Memory B cell (primary cell): ENCODE measurements at regions not wholly inside any gene's neighbourhood (a gene's known extent, or its start where the extent isn't known, plus 50 kb on each side); places are given as distances from the start of the nearest gene placed in this dataset.
"Not testable (repeated sequence)": the region's sequence is repeated elsewhere in the genome, so short reads cannot be mapped to it uniquely, and the experiment has no call there.

ENCODE experiments used
- ATAC-seq: fragments of 150-1000 bp; cut with Tn5 transposase; 2 replicates; pipeline ENCODE4 v1.10.0; 2021; ENCODE audit warnings: low read depth, mild to moderate bottlenecking, moderate library complexity
- DNase-seq, 2 donors: peaks; one replicate each; pipeline ENCODE4 v3.0.0; 2022; ENCODE audit warnings: low spot score in 2 of 2
- H3K27ac Mint-ChIP-seq: one replicate; pipeline ENCODE4 v1.8.0; 2022; ENCODE audit warnings: mild to moderate bottlenecking, moderate library complexity, mixed read lengths
- H3K27me3 Mint-ChIP-seq: one replicate; pipeline ENCODE4 v1.8.0; 2022; ENCODE audit warnings: mixed read lengths
- H3K36me3 Mint-ChIP-seq: one replicate; pipeline ENCODE4 v1.8.0; 2022; ENCODE audit warnings: mild to moderate bottlenecking, mixed read lengths
- H3K4me1 Mint-ChIP-seq: one replicate; pipeline ENCODE4 v1.8.0; 2022; ENCODE audit warnings: mixed read lengths
- H3K4me3 Mint-ChIP-seq: one replicate; pipeline ENCODE4 v1.8.0; 2022; ENCODE audit warnings: mild to moderate bottlenecking, moderate library complexity, mixed read lengths
- H3K9me3 Mint-ChIP-seq: one replicate; pipeline ENCODE4 v1.8.0; 2022; ENCODE audit warnings: mixed read lengths

DNA sequence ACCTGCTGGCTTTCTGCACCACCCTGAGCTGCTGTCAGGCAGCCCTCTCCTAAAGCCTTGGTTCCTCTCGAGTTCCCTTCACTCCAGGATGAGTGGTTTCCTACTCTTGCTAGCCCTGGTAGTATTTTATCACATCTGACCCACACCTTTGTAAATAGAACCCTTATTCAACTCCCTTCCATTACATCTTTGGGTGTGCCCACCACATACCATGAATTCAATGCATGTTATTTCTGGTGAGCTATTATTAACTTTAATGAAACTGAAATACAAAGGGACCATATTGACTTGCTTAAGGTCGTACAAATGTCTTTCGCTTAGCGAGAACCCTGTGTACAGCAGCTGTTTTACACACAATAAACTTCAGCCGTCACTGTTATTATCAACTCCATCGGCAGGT, 521.3 kb downstream of the GRIN2A start:
- ATAC-seq (no peak), DNase-seq (no peak)
- no peaks in the 10 kb centered on the region for H3K4me1 Mint-ChIP-seq
- H3K27me3 Mint-ChIP-seq: peaks cover 4% of the 10 kb centered on the region
- peaks cover 3% of the 10 kb centered on the region for H3K9me3 Mint-ChIP-seq
- no peaks in the 10 kb centered on the region for H3K36me3 Mint-ChIP-seq
- no peak overlapping the region for H3K4me3 Mint-ChIP-seq
- no peak overlapping the region for H3K27ac Mint-ChIP-seq

DNA sequence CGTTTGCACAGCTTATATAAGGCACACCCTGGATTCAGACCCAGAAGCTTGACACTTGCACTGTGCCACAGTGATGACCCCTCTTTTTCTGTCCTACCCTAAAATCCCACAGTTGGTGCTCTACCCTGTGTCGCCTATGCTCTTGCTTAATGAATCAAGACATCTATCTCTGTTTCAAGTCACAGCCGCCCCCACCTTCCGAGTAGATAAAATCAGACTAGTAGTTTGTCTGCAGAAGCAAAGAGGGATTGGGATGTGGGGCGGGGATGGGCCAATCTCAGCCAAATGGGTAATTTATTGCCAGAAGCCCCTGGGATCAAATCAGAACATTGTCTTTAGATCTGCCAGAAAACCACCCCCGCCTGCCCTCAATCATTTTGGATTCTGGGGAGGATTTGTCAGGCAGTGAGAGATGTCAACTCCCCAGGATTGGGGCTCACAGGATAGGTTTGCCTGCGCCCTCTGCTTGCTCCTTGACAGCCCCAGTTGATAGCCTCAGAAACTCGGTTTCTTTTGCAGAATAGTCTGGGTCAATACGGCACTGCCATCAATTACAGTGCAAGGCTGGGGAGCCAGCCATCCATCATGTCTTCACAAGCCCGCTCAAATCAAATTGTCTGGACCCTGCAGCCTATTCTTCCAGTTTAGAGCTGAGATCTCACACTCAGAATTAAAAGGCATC, 520.8 kb downstream of the GRIN2A start:
- ATAC-seq (no peak), DNase-seq (no peak)
- Mint-ChIP-seq H3K27me3 (peaks cover 6% of the 10 kb centered on the region), H3K4me3 (no peak overlapping the region), H3K36me3 (no peaks in the 10 kb centered on the region), H3K9me3 (peaks cover 3% of the 10 kb centered on the region), H3K27ac (no peak overlapping the region), H3K4me1 (no peaks in the 10 kb centered on the region)

DNA sequence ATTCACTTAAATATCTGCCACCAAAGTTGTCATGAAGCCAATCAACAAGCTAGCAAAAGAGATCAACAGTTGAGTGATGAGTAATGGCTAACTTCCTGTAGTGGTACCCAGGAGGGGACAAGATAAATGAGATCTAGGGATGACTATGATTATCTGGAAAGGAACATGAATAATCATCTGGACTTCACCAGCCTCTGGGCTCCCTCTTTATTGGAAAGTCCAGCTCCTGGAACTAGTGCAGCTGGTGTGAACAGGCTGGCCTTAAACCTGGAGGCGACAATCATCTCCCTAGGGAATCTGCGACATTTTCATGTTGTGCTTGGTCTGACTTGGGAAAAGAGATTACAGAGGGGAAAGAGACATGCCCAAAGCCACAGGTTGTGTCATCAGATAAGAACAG, 518.6 kb downstream of the GRIN2A start:
- no peak overlapping the region for H3K4me3 Mint-ChIP-seq
- DNase-seq (no peak), ATAC-seq (no peak)
- no peaks in the 10 kb centered on the region for H3K36me3 Mint-ChIP-seq
- H3K27ac Mint-ChIP-seq: no peak overlapping the region
- peaks cover 4% of the 10 kb centered on the region for H3K9me3 Mint-ChIP-seq
- no peaks in the 10 kb centered on the region for H3K4me1 Mint-ChIP-seq
- H3K27me3 Mint-ChIP-seq: peaks cover 6% of the 10 kb centered on the region

DNA sequence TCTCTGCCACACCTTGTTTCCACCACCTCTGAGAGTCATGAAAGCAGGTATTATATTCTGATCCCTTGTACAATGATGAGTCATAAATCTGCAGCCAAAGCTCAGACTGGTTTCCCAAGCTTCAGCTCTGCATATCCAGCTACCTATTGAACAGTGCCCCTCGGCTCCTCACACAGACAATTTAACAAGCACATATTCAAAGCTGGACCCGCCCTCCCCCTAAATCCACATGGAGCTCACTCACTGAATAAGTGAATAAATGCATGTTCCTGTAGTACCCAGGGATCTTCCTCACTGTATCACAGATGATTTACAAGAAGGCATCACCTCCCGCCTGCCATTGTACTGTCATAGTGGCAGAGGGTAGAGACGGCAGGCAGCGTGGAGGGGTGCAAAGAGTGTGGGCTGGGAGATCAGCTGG, 516.4 kb downstream of the GRIN2A start:
- Mint-ChIP-seq H3K27me3 (peaks cover 6% of the 10 kb centered on the region), H3K9me3 (peaks cover 3% of the 10 kb centered on the region), H3K4me1 (no peaks in the 10 kb centered on the region)

DNA sequence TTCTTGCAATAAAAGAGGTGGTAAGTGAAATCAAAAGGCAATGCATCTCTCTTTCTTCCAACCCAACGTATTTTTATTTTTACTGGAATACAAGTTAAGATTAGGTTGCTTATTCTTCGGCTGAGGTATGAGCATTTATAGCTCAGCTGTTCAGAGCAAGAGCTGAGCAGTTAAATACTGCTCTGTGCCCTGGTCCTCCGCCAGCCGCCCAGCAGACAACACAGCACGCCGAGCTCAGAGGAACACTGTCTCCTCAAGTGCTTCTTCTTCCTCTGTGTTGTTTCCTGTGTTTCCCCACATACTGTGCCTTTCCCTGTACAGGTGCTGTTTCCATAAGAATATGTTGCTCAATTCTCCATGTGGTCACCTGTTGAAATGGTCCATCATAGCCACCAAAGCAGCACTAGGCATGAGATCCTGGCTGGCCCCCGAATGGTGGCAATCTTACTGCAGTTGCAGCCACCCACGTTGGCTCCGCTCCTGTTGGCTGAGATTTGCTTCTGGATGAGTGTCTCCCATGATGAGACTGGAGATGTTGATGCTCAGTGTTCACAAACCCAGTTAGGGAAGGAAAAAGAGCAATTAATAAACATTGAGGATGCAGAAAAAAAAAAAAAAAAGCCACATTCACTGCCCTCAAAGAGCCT, 515.3 kb downstream of the GRIN2A start:
- H3K27me3 Mint-ChIP-seq: peaks cover 6% of the 10 kb centered on the region
- no peaks in the 10 kb centered on the region for H3K4me1 Mint-ChIP-seq
- DNase-seq: no peak
- peaks cover 3% of the 10 kb centered on the region for H3K9me3 Mint-ChIP-seq
- no peak overlapping the region for H3K27ac Mint-ChIP-seq
- ATAC-seq: no peak
- no peak overlapping the region for H3K4me3 Mint-ChIP-seq
- H3K36me3 Mint-ChIP-seq: no peaks in the 10 kb centered on the region

More for the DNA sequence above, 516.4 kb downstream of the GRIN2A start:
- no peak overlapping the region for H3K4me3 Mint-ChIP-seq
- no peak overlapping the region for H3K27ac Mint-ChIP-seq
- ATAC-seq (no peak), DNase-seq (no peak)
- H3K36me3 Mint-ChIP-seq: no peaks in the 10 kb centered on the region

DNA sequence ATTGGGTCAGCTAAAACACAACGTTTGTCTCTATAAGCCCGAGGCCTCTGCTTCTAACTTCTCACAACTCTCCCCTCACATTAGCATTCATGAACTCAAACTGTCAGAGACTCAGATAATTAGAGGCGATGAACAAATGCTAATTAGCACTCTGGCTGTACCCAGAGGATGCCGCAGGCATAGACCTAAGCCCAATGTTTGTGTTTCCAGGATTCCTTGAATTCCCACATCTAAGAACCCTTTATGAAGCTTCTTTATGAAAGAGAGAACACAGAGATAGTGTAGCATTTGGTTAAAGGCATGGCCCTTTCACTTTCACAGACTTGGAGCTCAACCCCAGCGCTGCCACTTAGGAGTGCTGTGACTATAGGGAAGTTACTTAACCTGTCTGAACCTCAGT, 512.2 kb downstream of the GRIN2A start:
- Mint-ChIP-seq H3K4me1 (no peaks in the 10 kb centered on the region), H3K9me3 (peaks cover 3% of the 10 kb centered on the region), H3K4me3 (no peak overlapping the region), H3K27me3 (peaks cover 6% of the 10 kb centered on the region), H3K36me3 (no peaks in the 10 kb centered on the region), H3K27ac (no peak overlapping the region)
- ATAC-seq (no peak), DNase-seq (no peak)

DNA sequence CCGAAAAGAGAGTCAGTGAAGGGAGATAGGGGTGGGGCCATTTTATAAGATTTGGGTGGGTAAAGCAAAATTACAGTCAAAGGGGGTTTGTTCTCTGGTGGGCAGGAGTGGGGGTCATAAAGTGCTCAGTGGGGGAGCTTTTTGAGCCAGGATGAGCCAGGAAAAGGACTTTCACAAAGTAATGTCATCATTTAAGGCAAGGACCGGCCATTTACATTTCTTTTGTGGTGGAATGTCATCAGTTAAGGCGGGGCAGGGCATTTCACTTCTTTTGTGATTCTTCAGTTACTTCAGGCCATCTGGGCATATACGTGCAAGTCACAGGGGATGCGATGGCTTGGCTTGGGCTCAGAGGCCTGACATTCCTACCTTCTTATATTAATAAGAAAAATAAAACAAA, 511.6 kb downstream of the GRIN2A start:
- H3K36me3 Mint-ChIP-seq, H3K4me1 Mint-ChIP-seq, DNase-seq, H3K9me3 Mint-ChIP-seq, H3K27ac Mint-ChIP-seq, ATAC-seq, H3K27me3 Mint-ChIP-seq, H3K4me3 Mint-ChIP-seq: not testable (repeated sequence)

DNA sequence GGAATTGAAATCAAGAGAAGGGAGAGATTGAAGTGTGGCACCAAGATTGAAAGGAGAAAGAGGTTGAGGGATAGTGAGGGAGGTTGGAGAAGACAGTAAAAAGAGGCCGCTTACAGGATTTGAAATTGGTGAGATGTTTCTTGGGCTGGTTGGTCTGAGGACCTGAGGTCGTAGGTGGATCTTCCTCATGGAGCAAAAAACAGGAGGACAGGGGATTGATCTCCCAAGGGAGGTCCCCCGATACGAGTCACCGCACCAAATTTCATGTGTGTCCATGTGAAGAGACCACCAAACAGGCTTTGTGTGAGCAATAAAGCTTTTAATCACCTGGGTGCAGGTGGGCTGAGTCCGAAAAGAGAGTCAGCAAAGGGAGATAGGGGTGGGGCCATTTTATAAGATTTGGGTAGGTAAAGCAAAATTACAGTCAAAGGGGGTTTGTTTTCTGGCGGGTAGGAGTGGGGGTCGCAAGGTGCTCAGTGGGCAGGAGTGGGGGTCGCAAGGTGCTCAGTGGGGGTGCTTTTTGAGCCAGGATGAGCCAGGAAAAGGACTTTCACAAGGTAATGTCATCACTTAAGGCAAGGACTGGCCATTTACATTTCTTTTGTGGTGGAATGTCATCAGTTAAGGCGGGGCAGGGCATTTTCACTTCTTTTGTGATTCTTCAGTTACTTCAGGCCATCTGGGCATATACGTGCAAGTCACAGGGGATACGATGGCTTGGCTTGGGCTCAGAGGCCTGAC, 505.5 kb downstream of the GRIN2A start:
- not testable (repeated sequence) for ATAC-seq, H3K9me3 Mint-ChIP-seq, H3K27me3 Mint-ChIP-seq, H3K27ac Mint-ChIP-seq, H3K36me3 Mint-ChIP-seq, DNase-seq, H3K4me3 Mint-ChIP-seq, H3K4me1 Mint-ChIP-seq

DNA sequence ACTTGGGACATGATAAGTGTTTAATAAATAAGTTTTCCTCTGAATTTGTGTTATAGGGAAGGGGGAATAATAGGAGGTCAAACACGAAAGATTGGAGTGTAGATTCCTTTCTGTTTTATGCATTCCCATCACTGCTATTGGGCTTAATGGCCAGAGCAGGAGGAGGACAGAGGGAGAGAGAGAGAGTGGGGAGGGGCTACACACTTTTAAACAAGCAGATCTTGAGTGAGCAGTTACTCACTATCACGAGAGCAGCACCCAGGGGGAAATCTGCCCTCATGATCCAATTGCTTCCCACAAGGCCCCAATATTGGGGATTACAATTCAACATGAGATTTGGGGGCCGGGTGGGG, 505.0 kb downstream of the GRIN2A start:
- no peak for ATAC-seq
- H3K27ac Mint-ChIP-seq: no peak overlapping the region
- no peak for DNase-seq
- H3K4me1 Mint-ChIP-seq: no peaks in the 10 kb centered on the region
- H3K36me3 Mint-ChIP-seq: no peaks in the 10 kb centered on the region
- no peaks in the 10 kb centered on the region for H3K9me3 Mint-ChIP-seq
- no peak overlapping the region for H3K4me3 Mint-ChIP-seq
- peaks cover 8% of the 10 kb centered on the region for H3K27me3 Mint-ChIP-seq

DNA sequence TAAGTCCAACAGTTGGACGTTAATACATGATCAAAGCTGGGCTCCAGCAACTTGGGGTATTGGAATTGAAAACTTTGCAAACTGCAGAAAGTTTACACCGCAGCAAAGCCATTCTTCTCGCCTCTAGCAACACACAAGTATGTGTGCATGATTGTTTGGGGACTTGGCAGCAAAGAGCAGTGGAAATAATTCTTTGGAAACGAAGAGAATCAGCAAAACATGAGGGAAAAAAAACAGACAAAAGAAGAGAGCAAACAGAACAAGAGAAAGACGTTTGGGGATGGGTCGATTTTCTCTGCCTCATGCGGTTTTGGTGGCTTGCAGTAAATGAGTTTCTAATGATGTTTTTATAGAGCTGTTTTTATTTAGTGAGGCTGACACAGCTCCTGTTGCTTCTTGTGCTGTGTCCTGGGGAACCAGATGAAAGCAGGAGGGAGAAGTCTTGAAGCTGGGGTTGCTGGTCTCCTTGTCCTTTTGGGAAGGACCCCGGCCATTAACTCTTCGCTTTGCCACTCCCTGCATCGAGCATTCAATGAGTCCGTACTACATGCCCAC, 502.9 kb downstream of the GRIN2A start:
- Mint-ChIP-seq H3K4me1 (no peaks in the 10 kb centered on the region), H3K27me3 (peaks cover 8% of the 10 kb centered on the region), H3K4me3 (no peak overlapping the region), H3K9me3 (peaks cover 7% of the 10 kb centered on the region), H3K27ac (no peak overlapping the region), H3K36me3 (no peaks in the 10 kb centered on the region)
- ATAC-seq: no peak
- DNase-seq: no peak

DNA sequence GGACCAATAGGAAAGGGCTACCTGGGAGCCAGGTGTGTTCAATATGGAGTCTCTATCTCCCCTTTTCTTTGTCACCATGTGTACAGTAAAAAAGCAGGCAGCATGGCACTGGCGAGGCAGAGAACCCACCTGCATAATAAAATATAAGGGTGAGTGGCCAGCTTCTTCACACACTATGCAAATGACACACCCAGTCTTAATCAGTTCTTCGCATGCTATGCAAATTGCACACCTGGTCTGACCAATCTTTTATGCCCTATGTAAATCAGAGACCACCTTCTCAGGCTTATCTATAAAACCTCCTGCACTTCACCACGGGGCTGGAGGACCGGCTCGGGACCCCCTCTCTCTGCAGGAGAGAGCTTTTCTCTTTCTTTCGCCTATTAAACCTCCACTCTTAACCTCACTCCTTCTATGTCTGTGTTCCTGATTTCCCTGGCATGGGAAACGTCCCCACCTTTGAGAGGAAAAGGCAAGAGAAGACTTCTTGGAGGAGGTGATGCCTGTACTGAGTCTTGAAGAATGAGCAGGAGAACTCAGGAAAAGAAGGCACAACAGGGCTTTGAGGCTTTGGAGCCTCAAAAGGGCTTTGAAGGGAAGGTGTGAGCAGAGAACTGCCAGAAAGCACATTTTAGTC, 502.1 kb downstream of the GRIN2A start:
- peaks cover 7% of the 10 kb centered on the region for H3K9me3 Mint-ChIP-seq
- ATAC-seq (no peak), DNase-seq (no peak)
- peaks cover 8% of the 10 kb centered on the region for H3K27me3 Mint-ChIP-seq
- no peaks in the 10 kb centered on the region for H3K36me3 Mint-ChIP-seq
- no peak overlapping the region for H3K27ac Mint-ChIP-seq
- no peak overlapping the region for H3K4me3 Mint-ChIP-seq
- no peaks in the 10 kb centered on the region for H3K4me1 Mint-ChIP-seq

DNA sequence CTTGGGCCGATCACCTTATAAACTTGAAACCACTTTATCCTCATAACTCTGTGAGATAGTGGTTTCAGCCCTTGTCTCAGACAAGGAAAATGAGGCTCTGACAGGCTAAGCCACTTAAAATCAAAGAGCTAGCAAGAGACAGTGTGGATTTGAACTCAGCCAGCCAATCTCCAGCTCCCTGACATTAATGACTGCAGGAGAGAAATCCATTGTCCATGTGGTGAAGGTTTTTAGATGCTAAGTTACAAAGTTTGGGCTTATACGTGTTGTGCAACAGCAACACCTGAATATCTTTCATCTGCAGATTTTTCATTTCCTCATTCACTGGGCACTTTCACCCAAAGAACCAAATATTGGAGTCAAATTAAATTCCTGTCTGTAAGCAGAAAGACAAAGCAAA, 501.3 kb downstream of the GRIN2A start:
- peaks cover 4% of the 10 kb centered on the region for H3K27me3 Mint-ChIP-seq
- no peaks in the 10 kb centered on the region for H3K36me3 Mint-ChIP-seq
- no peak overlapping the region for H3K27ac Mint-ChIP-seq
- H3K9me3 Mint-ChIP-seq: peaks cover 7% of the 10 kb centered on the region
- ATAC-seq (no peak), DNase-seq (no peak)
- H3K4me1 Mint-ChIP-seq: no peaks in the 10 kb centered on the region
- no peak overlapping the region for H3K4me3 Mint-ChIP-seq

DNA sequence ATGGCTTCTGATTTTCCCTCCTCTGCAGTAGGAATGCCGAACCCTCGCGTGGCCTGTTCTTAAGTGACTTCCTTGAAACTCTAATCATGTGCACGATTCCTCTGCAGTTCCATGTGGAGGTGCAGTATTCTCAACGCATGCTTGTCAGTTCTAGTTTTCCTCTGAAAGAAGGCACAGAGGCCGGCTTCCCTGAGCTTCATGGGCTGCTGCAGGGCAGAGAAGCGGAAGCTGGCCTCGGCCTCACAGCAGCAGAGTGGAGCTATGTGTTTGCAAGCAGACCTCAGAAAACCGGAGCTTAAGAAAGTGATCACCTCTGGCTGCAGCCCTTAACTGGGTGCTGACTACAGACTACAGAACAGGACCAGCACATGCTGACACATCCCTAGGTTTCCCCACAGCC, 500.7 kb downstream of the GRIN2A start:
- Mint-ChIP-seq H3K4me3 (no peak overlapping the region), H3K4me1 (no peaks in the 10 kb centered on the region), H3K9me3 (peaks cover 7% of the 10 kb centered on the region), H3K36me3 (no peaks in the 10 kb centered on the region), H3K27me3 (no peaks in the 10 kb centered on the region), H3K27ac (no peak overlapping the region)
- DNase-seq (no peak), ATAC-seq (no peak)

DNA sequence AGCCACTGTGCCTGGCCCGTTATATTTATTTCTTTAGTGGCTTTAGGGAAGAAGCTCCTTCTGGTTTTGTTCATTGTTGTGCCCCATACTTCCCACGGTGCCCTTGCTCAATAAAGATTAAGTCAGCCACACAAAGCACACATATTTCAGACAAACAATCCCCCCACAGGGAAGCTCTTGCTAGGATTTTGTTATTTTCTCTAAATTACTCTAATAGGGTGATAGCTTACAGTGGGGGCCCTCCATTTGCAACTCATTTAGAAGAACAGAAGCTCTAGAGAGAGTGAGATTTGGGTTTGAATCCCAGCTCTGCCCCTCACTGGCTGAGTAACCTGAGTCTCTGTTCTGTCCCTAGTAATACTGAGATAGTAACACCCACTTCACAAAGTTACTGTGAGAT, 499.9 kb downstream of the GRIN2A start:
- H3K27ac Mint-ChIP-seq: no peak overlapping the region
- H3K4me1 Mint-ChIP-seq: no peaks in the 10 kb centered on the region
- no peak overlapping the region for H3K4me3 Mint-ChIP-seq
- DNase-seq: no peak
- no peaks in the 10 kb centered on the region for H3K36me3 Mint-ChIP-seq
- H3K27me3 Mint-ChIP-seq: no peaks in the 10 kb centered on the region
- no peak for ATAC-seq
- peaks cover 7% of the 10 kb centered on the region for H3K9me3 Mint-ChIP-seq
